Muscle of back (tissue), 3 donors: ENCODE measurements at regions not wholly inside any gene's neighbourhood (a gene's known extent, or its start where the extent isn't known, plus 50 kb on each side); places are given as distances from the start of the nearest gene placed in this dataset.

ENCODE experiments used
- DNase-seq, 3 donors: peaks; one replicate each; pipeline versions ENCODE4 v3.0.0 to v3.0.0-alpha.2; 2013

DNA sequence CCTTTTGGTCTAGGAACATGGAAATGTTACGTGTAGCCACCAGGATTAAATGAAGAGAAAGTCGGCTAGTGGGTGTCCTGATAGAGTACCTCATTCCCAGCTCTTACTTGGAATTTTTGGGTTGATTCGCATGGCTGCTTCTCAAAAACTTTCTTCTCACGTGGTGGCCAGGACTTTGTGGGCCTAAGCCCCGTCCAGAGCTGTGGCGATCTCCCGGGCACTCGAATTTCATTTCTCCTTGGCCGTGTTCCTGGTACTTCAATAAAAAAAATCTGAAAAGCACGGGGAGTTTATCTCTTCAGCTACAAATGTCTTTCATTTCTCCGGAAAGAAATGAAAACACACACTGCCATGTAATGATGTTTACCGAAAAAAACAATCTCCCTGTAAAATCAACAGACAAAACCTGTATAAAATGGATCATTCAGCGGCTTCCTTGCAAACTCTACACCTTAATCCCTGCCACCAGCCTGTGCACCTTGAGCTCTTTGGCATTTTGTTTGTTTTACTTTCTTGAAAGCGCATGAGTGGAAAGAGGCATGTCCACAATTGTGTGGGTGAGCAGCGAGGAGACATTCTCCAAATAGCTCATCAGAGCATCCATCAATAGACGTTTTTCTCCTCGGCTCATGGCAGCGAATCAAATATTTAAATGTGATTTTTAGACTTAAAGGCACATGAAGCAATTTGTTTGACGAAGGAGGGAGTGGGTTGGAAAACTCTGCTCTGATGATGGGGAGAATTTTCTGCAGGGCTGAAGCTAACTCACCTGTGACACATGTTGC lies 173.1 kb downstream of the TFAP2C start:
- no peak for DNase-seq

DNA sequence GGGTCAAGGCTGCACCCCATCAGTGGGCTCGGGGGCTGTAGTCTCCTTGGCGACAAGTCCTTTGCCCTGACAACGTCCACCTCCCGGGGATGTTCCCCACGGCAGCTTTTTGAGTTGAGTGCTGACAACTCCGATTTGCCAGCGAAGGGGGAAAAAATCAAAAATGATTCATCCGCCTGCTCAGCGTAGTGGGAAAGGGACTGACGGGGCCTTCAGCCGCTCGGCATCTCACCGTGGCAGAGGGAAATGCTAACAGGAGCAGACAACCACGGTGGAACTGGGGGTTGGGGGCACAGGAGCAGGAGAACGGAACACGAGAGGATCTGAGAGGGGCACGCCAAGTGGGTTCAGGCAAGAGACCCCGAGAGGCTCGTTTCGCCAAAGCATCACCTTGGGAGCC lies 173.7 kb downstream of the TFAP2C start:
- DNase-seq = no peak

DNA sequence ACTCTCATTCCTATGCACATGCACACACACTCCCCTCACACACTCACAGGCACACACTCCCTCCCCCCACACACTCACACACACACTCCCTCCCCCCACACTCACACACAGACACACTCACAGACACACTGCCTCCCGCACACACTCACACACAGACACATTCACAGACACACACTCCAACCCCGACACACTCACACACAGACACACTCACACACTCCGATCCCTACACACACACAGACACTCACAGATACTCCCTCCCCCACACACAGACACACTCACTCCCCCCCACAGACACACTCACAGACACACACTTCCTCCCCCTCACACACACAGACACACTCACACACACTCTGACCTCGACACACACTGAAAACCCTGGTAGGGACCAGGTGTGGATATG lies 176.2 kb downstream of the TFAP2C start:
- no peak for DNase-seq

DNA sequence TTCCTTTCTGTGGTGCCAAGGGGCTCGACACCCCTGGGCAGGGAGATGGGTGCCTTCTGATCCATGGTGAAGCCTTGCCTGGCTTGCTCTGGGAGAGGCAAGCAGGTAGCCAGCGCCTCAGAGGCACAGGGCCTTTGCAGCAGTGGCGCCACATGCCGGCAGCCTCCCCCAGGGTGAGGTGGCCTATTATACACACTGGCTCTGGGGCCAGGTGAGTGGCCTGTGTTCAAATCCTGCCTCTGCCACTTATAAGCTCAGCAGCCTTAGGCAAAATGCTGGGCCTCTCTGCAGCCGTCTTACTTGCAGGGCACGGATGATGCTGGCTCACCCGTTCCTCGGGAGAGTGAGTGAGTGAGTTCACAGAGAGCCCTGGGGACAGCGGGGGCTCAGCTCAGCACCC lies 176.9 kb downstream of the TFAP2C start:
- DNase-seq = no peak

DNA sequence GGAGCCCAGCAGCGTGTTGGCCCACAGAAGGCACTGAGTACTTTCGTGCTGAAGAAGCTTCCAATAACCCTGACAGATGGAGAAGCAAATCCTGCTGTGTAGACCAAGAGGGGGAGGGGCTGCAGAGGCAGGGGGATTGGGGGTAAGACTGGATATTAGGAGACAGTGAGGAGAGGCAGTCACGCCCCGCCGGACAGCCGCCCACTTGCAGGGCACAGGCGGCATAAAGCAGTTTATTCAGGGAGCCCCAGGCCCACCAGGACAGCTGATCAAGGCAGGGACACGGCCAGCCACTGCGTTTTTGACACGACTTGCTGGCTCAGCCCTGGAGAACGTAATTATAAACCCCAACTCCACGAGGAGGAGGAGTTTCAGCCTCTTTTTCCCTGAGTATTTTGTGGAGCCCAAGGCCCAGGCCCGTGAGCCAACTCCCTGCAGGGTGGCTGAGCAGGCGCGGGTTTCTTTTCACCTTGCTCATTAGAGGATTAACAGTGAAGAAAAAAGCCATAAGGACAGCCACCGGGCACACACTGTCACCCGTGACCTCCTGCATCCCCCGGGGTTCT lies 177.9 kb downstream of the TFAP2C start:
- DNase-seq = no peak

DNA sequence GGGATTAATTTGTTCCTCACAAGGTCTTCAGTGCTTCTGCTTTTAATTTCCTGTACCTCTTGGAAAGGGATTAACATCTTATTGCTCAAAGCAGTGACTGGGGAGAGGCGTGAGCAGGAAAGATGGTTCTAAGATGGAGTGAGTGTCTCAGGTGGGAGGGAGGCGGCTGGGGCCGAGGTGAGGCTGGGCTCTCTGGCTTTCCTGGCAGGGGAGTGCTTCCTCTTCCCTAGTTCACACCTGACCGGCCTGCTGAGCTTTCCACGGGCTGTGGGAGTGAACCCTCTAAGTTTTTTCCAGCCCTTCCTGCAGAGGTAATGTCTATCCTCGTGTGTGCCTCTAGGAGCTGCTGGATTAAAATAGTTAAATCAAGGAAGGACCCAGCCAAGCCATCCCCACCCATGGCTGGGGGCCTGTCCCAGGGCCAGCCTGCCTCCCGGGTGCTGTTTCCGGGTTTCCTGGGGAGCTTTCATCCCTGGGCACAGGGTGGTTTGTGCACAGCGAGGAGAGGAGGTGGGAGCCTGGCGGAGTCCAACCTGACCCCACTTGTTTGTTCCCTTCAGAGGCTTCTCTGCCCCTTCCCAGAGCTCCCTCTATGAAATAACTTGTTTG lies 179.1 kb downstream of the TFAP2C start:
- no peak for DNase-seq

DNA sequence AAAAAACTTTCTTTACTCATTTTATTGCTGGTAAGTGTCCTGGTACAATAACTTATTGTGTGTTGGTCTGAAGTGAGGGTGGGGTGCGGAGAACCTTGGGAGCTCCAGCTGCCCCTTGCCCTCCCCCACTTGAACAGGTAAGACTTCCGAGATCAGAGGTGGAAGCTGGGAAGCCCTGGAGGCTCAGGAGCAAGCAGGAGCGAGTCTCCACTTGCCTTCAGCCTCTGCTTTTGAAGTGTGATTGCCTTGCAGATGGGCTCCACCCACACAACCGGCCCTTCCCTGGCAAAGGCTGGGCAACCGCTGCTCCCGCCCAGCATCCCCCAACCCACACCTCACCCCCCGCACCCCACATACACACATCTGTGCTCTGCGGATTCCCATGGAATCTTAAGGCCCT lies 179.6 kb downstream of the TFAP2C start:
- no peak for DNase-seq

DNA sequence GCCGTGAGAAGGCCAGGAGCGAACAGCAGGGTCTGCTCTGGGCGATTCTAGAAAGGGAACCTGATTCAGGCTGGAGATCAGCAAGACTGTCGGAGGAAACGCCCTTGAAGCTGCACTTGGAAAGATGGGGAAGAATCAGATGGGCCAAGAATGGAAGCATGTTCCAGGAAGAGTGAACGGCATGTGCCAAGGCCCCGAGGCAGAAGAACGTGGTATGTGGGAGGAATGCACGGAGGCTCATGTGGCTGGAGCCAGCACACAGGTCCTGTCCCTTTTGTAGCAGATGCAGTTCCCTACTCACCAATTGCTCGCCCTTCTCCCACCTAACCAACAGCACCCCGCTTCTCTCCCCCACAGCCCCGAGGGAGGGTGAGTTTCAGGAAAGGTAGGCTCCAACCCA lies 180.6 kb downstream of the TFAP2C start:
- DNase-seq = no peak

DNA sequence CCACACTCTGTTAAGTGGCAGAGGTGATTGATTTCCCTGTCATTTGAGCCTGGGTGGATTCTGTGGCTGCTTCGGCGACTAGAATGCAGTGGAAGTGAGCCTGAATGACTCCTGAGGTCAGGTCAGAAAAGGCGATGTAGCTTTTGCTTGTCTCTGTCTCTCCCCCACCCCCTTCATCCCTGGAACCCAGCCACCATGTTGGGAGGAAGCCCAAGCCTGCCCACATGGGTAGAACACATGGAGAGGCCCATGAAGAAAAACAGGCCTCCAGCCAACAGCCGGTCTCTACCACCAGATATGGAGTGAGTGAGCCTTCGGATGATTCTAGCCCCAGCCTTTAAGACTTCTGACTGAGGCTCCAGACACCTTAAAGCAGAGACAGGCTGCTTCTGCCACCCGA lies 181.0 kb downstream of the TFAP2C start:
- DNase-seq = no peak

DNA sequence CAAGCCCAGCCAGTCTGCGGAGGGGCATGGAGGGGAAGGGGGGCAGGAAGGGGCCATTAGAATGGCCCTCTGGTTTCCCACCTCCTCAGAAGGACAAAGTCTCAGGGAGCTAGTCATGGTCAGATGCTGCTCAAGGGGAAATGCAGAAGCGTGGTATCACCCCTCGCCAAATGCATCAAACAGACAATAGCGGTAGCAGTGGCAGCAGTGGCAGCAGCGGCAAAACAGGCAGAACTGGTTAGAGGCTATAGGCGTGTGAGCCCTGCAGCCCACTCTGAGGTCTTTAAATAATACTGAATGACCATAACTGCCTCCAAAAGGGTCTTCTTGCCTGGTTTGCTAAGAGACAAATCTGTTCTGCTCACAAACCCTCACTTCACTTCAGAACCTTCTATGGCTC lies 186.7 kb downstream of the TFAP2C start:
- no peak for DNase-seq

DNA sequence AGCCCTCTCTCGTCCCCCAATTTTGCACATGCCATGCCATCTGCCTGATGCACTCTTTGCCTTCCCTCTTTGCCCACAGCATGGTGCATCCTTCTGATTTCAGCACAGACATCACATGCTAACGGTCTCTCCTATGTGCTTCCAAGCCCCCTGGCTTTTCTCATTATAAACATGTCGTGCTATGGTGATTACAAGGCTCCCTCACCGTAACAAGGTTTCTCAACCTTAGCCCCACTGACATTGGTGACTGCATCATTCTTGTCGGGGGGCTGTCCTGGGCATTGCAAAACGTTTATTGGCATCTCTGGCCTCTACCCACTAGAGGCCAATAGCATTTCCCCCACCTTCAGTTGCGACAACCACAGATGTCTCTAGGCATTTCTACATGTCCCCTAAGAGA lies 187.2 kb downstream of the TFAP2C start:
- DNase-seq = no peak

DNA sequence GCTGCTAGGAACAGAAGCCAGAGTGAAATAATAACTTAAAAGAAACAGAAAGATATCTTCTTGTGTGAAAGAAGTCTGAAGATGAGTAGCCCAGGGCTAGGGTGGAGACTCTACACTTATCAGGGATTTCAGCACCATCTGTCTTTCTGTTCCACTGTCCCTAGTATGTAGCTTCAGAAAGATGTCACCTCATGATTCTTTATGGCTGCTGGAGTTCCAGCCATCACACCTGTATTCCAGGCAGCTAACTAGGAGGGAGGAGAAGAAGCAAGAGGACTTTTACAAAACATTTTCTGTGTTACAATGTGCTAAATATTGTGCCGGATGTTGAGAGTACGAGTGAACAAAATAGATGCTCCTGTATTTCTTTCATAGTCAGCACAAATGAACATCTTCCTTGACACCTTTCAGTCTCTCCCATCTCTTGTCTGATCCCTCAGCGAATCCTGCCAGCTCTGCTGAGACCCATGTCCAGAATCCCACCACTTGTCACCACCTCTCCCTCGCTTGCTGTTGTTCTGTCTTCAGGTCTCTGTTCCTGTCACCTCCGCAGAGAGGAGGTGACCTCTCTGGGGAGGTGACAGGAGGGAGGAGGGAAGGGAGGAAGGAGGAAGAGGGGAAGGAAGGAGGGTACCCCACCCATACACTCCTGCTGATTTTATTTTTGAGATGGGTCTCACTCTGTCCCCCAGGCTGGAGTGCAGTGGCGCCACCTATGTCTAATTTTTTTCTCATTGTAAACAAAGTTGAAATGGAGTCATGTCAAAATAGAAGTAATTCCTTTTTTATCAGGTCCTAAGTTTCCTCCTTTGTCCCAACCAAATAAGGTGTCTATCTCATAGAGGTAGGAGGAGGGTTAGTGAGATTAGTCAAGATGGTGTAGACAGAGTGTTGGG lies 188.9 kb downstream of the TFAP2C start:
- no peak for DNase-seq

DNA sequence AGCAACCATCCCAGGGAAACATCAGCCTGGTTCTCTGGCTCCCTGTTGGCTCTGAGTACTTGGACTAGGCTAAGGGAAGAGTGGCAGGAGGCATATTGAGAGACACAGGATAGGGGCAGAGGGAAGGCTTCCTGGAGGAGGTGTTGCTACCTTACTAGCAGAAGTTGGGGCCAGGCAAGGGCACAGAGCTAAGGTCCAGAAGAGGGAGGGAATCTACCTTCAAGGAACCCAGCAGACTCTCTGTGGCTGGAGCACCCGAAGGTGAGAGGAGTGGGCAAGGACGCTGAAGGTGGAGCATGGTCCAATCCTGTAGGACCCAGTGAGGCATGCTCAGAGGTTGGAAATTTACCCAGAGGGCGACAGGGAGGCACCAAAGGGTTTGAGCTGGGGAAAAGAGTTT lies 191.9 kb downstream of the TFAP2C start:
- DNase-seq = no peak

DNA sequence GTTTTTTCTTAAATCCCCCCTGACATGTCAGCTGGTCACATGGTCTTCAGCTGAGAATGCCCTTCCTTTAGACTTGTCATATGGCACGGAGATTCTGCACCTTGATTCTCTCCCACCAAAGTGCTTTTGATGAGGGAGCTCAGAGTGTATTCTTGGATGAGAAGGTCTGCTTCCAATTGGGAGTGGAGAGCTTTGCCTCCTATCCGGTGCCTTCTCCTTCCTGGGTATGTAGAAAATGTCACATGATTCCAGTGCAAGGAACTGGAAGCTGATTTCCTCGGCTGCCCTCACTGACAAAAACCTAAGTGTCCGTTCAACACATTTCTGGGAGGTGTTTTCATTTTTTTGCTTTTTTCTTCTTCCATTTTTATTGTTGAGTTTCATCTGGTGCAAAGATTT lies 197.2 kb downstream of the TFAP2C start:
- DNase-seq = no peak

DNA sequence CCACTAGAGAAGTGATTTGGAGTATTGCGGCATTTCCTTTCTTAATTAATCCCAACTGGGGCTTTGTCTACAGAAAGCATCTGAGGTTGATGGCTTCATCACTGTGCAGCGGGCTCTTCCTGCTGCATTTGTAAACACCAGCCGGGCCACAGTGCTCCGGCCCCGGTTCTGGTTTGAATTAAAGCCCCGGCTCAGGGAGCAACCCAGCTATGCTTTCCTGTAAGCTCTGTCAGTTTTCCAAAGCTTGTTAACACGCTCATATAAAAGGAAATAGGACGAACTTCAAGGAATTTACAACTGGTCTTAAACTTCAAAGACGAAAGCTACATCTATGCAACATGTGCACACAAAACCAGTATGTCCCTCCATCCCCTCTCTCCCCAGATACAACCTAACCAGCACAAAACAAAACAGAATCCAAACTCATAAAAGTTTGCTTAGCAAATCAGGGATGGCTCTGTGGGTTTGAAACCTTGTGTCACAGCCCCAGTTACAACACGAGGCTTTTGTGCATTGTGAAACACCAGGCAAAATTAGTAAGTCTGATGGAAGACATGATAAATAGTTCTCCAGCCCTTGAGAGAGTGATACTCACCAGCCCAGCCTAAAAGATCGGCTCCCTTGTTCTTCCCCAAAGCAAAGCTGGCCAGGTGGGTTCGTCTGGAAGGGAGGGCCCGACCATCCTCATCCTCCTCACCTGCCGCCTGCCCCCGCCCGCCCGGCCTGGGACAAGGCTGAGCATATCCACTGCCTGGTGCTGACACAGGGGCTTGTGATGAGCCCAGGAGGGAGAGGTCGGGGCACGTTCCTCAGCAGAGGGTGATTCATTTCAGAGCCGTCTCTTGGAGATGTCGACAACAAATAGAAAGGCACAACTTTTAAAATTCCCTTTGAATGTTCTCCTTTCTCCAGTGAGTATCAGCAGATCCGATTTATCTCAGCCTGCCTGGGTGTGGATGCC lies 197.9 kb downstream of the TFAP2C start:
- DNase-seq = peak in 2 of 3 donors; percentile 26 to 33

DNA sequence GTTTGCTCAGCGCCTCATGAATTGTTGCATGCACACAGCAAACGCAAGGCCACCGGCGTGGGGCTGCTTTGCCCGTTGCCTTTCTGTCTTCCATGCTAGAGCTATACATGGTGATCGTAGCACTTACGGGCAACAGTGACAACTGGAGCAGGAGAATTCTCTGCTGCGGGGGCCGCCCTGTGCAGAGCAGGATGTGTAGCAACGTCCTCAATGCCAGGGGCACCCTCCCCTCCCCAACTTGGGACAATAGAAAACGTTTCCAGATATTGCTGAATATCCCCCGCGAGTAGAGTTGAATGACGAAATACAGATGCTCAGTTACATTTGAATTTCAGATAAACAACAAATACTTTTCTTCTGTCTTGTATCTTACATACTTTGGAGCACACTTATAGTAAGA lies 198.7 kb downstream of the TFAP2C start:
- no peak for DNase-seq

DNA sequence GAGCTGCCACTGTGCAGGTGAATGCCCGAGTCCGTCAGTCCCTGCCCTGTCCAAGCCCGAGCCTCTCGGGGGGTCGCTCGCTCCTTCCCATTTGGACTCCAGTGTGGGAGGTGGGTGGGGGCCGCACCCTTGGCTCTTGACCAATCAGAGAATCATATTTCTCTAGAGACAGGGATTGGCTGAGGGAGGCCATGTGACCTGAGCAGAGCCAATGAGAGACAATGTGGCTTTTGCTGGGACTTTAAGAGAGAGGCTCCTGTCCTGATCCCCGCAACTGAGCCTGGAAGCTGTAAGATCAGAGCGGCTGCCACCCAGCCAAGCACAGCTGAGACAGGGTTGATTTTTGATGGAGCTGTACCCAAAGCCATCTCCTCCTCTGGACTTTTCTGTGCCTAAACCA lies 199.3 kb downstream of the TFAP2C start:
- no peak for DNase-seq

DNA sequence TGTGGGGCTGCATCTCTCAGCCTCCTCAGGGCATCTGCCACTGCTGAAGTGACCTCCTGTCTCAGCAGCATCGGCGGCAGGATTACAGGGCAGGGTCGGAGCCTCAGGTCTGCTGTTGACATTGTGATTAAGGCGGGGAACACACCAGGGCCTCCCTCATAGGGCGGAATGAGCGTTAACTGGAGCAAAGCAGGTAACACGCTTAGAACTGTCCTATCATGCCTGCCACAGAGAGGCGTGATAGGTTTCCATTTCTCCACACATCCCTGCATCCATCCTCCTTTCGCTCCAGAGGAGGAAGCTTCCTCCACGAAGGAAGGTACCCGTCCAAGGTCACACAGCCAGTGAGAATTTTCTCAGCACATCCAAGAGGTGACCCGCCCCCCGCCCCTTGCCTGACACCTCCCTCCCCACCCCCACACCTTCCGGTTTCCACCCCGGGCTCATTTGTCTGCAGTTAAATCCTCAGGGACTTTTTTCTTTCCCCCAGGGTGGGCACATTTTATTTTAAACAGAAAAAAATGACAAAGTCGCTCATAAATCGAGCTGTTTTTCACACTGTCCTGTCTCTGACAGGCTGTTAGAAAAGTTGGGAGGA lies 200.8 kb downstream of the TFAP2C start:
- DNase-seq = no peak

DNA sequence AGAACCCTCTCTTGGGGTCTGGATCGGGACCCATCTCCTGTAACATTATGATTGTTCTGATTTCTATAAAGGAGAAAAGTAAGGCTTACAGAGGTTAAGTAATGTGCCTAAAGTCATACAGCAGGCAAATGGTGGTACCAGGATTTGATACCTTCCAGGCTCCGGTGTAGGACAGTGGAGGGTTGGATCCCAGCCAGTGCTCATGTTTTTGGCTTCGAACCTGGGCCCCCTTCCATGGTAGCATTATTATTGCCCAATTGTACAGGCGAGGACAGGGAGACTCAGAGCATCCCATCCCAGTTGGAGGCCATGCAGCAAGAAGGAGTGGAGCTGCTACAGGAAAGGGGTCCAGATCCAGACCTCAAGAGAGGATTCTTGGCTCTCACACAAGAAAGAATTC lies 202.7 kb downstream of the TFAP2C start:
- no peak for DNase-seq

DNA sequence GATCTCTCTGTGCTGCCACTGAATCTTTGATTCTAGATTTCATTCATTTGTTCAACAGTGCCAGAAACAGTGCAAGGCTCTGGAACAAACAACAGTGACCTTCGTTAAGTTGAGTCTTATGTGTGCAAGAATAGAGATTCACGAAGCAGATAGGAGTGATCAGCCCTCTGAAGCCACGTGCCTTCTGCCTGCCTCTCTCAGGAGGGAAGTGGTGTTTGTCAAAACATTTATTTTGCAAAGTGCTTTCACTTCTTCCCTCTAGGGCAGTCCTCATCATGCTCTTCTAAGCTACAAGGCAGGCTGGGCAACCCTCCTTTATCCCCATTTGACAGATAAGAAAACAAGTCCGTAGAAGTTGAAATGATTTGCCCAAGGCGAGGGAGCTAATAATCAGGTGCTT lies 204.3 kb downstream of the TFAP2C start:
- DNase-seq = no peak
